ENCODE measurements at regions not wholly inside any gene's neighbourhood (a gene's known extent, or its start where the extent isn't known, plus 50 kb on each side); places are given as distances from the start of the nearest gene placed in this dataset.

- TF ChIP-seq KAT7 (CRISPR knock-in tag; IDR thresholded peaks at IDR 0.05; ENCODE audit: borderline replicate concordance) (no peak), CTCF (IDR thresholded peaks at IDR 0.05) (no peak), MXD4 (CRISPR knock-in tag; IDR thresholded peaks at IDR 0.05; ENCODE audit: borderline replicate concordance) (no peak)
- TF ChIP-seq, protein P1, sequence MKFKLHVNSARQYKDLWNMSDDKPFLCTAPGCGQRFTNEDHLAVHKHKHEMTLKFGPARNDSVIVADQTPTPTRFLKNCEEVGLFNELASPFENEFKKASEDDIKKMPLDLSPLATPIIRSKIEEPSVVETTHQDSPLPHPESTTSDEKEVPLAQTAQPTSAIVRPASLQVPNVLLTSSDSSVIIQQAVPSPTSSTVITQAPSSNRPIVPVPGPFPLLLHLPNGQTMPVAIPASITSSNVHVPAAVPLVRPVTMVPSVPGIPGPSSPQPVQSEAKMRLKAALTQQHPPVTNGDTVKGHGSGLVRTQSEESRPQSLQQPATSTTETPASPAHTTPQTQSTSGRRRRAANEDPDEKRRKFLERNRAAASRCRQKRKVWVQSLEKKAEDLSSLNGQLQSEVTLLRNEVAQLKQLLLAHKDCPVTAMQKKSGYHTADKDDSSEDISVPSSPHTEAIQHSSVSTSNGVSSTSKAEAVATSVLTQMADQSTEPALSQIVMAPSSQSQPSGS (CRISPR knock-in tag; IDR thresholded peaks at IDR 0.05; ENCODE audit: borderline replicate concordance, low read depth) = no peak
- no peaks in the 10 kb centered on the region for H3K9me3 Mint-ChIP-seq
- ChIA-PET CTCF (interaction anchor here (0.6 to 0.7 kb wide), 2 partner anchors 19 to 60 kb away, joined by 3 read pairs; no protein-coding TSS in a partner anchor), POLR2A (no interaction called here)
- no peak for ATAC-seq
- no peaks in the 10 kb centered on the region for H3K36me3 Mint-ChIP-seq
- DNase-seq (ENCODE audit: low spot score) = no peak
- H3K27me3 Mint-ChIP-seq (ENCODE audit: low read depth) = no peaks in the 10 kb centered on the region
- H3K4me3 Mint-ChIP-seq = no peak overlapping the region
- H3K4me1 Mint-ChIP-seq = peaks cover 6% of the 10 kb centered on the region
- 0 out of 2 replicates have a peak overlapping the region, but pooled peaks have one; percentile 14 for H3K27ac Mint-ChIP-seq
Measured at GRCh38 chr2:173631127-173631460, 276.4 kb downstream of the CDCA7 start.

DNA sequence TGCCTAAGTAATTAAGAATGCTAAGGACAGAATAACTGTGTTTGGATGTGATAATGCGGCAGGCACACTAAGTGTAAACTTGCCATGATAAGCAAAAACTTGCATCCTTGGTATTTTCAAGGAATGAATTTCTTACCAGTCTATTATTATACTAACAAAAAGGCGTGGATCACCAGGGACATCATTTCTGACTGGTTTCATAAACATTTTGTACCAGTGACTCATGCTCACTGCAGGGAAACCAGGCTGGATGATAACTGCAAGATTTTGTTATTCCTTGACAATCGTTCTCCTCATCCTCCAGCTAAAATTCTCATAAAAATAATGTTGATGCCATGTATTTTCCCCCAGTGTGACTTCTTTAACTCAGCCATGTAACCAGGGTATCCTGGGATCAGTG, 289.5 kb downstream of the CDCA7 start:
- CTCF ChIA-PET = no interaction called here
- POLR2A ChIA-PET = no interaction called here
- H3K4me1 Mint-ChIP-seq = peaks cover 24% of the 10 kb centered on the region

DNA sequence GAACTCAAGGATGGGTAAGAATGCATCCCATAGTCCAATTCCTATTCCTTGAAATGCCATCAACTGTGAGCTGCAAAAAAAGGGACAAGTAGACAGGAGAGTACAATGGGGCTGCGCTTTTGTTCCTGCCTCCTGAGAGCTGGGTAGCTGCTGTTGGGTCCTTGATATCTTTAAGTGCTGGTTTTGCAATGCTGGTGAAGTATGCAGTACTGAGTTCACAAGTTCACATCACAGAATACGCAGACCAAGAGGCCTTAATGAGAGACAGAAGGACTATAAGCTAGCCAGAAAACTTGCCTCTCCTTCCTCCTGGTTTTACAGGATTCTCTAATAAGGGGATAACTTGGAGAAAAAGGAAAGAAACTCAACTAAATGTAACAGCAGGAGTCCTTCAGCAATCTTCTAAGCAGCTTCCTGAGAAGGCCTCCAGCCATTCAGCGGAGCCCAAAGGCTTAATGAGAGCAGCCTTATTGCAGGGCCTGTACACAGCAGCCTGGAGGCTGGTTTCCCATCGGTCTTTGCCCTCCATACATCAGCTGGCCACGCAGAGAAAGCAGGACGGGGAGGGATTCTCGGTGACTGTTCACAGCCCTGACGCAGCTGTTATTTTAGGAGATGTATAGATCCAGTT, 293.1 kb downstream of the CDCA7 start:
- no peak overlapping the region for H3K27ac Mint-ChIP-seq
- no peaks in the 10 kb centered on the region for H3K27me3 Mint-ChIP-seq (ENCODE audit: low read depth)
- H3K4me1 Mint-ChIP-seq = peaks cover 9% of the 10 kb centered on the region
- no peak for DNase-seq (ENCODE audit: low spot score)
- peaks cover 3% of the 10 kb centered on the region; the same call in 1 of the 2 replicates for H3K9me3 Mint-ChIP-seq
- CTCF ChIA-PET = no interaction called here
- ATAC-seq = peak; percentile 57
- H3K4me3 Mint-ChIP-seq = no peak overlapping the region
- no peaks in the 10 kb centered on the region for H3K36me3 Mint-ChIP-seq
- POLR2A ChIA-PET = no interaction called here
- TF ChIP-seq ELF4 (CRISPR knock-in tag; IDR thresholded peaks at IDR 0.05; ENCODE audit: low read depth) (no peak), MYBL2 (CRISPR knock-in tag; IDR thresholded peaks at IDR 0.05) (no peak), ZNF423 (CRISPR knock-in tag; IDR thresholded peaks at IDR 0.05) (no peak), STAT6 (CRISPR knock-in tag; conservative IDR thresholded peaks at IDR 0.05; ENCODE audit: low read depth) (no peak), FOXK1 (CRISPR knock-in tag; IDR thresholded peaks at IDR 0.05) (no peak), FOXP1 (CRISPR knock-in tag; IDR thresholded peaks at IDR 0.05; ENCODE audit: borderline replicate concordance) (no peak), EMX1 (CRISPR knock-in tag; IDR thresholded peaks at IDR 0.05) (no peak), ZNF512 (CRISPR knock-in tag; IDR thresholded peaks at IDR 0.05; ENCODE audit: borderline replicate concordance) (no peak)
- TF ChIP-seq, protein P2, sequence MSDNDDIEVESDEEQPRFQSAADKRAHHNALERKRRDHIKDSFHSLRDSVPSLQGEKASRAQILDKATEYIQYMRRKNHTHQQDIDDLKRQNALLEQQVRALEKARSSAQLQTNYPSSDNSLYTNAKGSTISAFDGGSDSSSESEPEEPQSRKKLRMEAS (CRISPR knock-in tag; IDR thresholded peaks at IDR 0.05) = no peak

More for the DNA sequence above, 289.5 kb downstream of the CDCA7 start:
- TF ChIP-seq EMX1 (CRISPR knock-in tag; IDR thresholded peaks at IDR 0.05) = no peak
- TF ChIP-seq TEAD1 (CRISPR knock-in tag; IDR thresholded peaks at IDR 0.05) = no peak
- TF ChIP-seq, protein P3, sequence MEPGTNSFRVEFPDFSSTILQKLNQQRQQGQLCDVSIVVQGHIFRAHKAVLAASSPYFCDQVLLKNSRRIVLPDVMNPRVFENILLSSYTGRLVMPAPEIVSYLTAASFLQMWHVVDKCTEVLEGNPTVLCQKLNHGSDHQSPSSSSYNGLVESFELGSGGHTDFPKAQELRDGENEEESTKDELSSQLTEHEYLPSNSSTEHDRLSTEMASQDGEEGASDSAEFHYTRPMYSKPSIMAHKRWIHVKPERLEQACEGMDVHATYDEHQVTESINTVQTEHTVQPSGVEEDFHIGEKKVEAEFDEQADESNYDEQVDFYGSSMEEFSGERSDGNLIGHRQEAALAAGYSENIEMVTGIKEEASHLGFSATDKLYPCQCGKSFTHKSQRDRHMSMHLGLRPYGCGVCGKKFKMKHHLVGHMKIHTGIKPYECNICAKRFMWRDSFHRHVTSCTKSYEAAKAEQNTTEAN (CRISPR knock-in tag; IDR thresholded peaks at IDR 0.05) = no peak
- no peak for TF ChIP-seq ZNF425 (CRISPR knock-in tag; conservative IDR thresholded peaks at IDR 0.05)
- TF ChIP-seq, protein P2 (CRISPR knock-in tag; IDR thresholded peaks at IDR 0.05) = no peak
- DNase-seq (ENCODE audit: low spot score) = no peak
- no peaks in the 10 kb centered on the region for H3K36me3 Mint-ChIP-seq
- H3K9me3 Mint-ChIP-seq = no peaks in the 10 kb centered on the region
- H3K27me3 Mint-ChIP-seq (ENCODE audit: low read depth) = no peaks in the 10 kb centered on the region
- no peak overlapping the region for H3K4me3 Mint-ChIP-seq
- H3K27ac Mint-ChIP-seq = no peak overlapping the region
- no peak for ATAC-seq

All from WTC11 (cell line).